SJSA1 (cell line): ENCODE measurements at regions not wholly inside any gene's neighbourhood (a gene's known extent, or its start where the extent isn't known, plus 50 kb on each side); places are given as distances from the start of the nearest gene placed in this dataset.
"Not testable (repeated sequence)": the region's sequence is repeated elsewhere in the genome, so short reads cannot be mapped to it uniquely, and the experiment has no call there.

Experiments used
- DNase-seq, 2 experiments: peaks; one replicate each; pipeline ENCODE4 v3.0.0-alpha.2; 2015 to 2020; ENCODE audit warnings: low spot score in 2 of 2, low read depth in 1 of 2
- H3K27ac ChIP-seq: fragments of 250-450 bp; sonication (Bioruptor Pico); 2 replicates; pipeline ENCODE4 v1.5.1; 2020; ENCODE audit warnings: mild to moderate bottlenecking, moderate library complexity
- H3K27me3 ChIP-seq: fragments of 250-450 bp; sonication (Bioruptor Pico); replicated peaks from 2 replicates; pipeline ENCODE4 v1.5.1; 2020; ENCODE audit warnings: mild to moderate bottlenecking, moderate library complexity
- H3K36me3 ChIP-seq: fragments of 250-450 bp; sonication (Bioruptor Pico); 2 replicates; pipeline ENCODE4 v1.5.1; 2020; ENCODE audit warnings: mild to moderate bottlenecking
- H3K4me1 ChIP-seq: fragments of 250-450 bp; sonication (Bioruptor Pico); replicated peaks from 2 replicates; pipeline ENCODE4 v1.6.1; 2021; ENCODE audit warnings: mild to moderate bottlenecking
- H3K4me3 ChIP-seq: fragments of 250-450 bp; sonication (Bioruptor Pico); 2 replicates; pipeline ENCODE4 v1.5.1; 2020; ENCODE audit warnings: mild to moderate bottlenecking
- H3K9me3 ChIP-seq: fragments of 250-450 bp; sonication (Bioruptor Pico); replicated peaks from 2 replicates; pipeline ENCODE4 v1.5.1; 2020; ENCODE audit warnings: mild to moderate bottlenecking

DNA sequence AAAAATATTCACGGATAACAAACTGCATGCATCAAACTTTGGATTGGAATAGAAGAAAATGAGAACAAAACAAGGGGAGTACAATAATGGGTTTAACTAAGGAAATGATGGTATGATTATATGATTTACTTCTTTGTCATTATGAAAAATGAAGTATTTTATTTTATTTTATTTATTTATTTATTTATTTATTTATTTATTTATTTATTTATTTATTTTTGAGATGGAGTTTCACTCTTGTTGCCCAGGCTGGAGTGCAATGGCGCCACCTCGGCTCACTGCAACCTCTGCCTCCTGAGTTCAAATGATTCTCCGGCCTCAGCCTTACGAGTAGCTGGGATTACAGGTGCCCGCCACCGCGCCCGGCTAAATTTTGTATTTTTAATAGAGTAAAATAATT, 234.1 kb upstream of the SEMA3C start:
- H3K9me3 ChIP-seq, H3K4me1 ChIP-seq, H3K27me3 ChIP-seq, H3K4me3 ChIP-seq, H3K27ac ChIP-seq, H3K36me3 ChIP-seq, DNase-seq: not testable (repeated sequence)

DNA sequence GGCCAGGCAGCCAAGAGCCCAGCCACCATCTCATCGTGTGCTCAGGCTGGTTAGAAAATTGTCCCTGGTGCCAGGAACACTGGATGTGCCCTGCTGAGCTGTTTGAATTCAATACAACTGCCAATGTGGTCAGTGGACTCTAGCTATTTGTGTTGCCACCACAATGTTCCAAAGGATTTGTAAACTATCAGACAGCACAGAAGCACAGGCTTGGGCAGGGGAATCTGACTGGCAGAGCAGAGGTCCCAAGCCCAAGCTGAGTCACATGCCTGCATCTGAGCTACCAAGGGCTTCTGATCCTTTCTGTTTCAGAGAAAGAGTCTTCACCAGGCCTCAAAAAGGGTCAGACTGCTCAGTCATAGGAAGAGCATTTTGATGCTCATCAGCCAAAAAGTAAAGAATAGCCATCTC, 232.1 kb upstream of the SEMA3C start:
- Histone ChIP-seq H3K4me1 (no peaks in the 10 kb centered on the region), H3K9me3 (0 out of 2 replicates have a peak, but pooled peaks cover 2% of the 10 kb centered on the region), H3K36me3 (no peaks in the 10 kb centered on the region), H3K4me3 (no peak overlapping the region), H3K27me3 (no peaks in the 10 kb centered on the region), H3K27ac (no peak overlapping the region)
- DNase-seq = no peak

DNA sequence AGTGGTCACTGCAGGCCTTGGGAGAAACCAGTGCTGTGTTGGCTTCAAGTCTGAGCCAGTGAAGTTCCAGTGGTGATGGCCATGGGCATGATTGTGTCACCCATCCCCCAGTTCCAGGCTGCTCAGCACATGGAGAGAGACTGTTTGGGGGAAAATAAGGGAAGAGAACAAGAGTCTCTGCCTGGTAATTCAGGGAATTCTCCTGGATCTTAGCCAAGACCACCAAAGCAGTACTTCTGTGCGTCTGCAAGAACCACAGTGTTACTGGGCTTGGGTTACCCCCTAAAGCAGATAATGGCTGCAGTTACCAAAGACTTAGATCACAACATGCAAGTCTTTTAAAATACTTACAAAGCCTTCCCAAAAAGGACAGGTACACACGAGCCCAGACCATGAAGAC, 225.0 kb upstream of the SEMA3C start:
- DNase-seq = peak in 1 of 2 experiments; percentile 50
- Histone ChIP-seq H3K27me3 (no peaks in the 10 kb centered on the region), H3K4me1 (peaks cover 9% of the 10 kb centered on the region)

DNA sequence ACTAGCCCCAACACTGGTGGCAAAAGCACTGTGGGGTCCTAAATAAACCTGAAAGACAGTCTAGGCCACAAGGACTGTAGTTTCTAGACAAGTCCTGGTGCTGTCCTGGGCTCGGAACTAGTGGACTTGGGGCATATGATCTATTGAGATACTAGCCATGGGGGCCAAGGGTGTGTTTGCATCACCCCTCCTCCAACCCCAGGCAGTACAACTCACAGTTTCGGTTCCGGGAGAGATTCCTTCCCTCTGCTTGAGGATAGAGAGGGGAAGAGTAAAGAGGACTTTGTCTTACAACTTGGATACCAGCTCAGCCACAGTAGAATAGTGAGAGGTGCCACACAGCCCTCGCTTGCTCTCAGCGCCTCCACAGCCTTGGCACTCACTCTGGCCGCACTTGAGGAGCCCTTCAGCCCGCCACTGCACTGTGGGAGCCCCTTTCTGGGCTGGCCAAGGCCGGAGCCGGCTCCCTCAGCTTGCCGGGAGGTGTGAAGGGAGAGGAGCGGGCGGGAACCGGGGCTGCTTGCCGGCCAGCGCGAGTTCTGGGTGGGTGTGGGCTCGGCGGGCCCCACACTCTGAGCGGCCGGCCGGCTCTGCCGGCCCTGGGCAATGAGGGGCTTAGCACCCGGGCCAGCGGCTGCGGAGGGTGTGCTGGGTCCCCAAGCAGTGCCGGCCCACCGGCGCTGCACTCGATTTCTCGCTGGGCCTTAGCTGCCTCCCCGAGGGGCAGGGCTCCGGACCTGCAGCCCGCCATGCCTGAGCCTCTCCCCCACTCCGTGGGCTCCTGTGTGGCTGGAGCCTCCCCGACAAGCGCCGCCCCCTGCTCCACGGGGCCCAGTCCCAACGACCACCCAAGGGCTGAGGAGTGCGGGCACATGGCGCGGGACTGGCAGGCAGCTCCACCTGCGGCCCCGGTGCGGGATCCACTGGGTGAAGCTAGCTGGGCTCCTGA, 222.7 kb upstream of the SEMA3C start:
- not testable (repeated sequence) for DNase-seq, H3K27ac ChIP-seq, H3K36me3 ChIP-seq, H3K9me3 ChIP-seq, H3K4me3 ChIP-seq, H3K4me1 ChIP-seq, H3K27me3 ChIP-seq

More for the DNA sequence above, 225.0 kb upstream of the SEMA3C start:
- Histone ChIP-seq H3K27ac (no peak overlapping the region), H3K4me3 (no peak overlapping the region), H3K36me3 (no peaks in the 10 kb centered on the region), H3K9me3 (no peaks in the 10 kb centered on the region)

DNA sequence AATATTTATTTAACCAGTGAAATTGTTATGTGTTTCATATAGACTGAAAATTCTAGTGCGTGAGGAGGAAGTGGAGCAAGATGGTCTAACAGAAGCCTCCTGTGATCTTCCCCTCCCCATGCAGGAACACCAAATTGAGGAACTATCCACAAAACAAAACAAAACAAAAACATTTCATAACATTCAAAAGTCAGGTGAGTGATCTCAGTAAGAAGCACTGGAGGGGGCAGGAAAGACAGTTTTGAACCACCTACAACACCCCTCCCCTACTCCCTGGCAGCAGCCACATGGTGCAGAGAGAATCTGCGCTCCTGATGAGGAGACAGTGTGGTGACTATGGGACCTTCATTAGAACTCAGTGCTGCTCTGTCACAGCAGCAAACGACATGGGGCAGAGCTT, 221.9 kb upstream of the SEMA3C start:
- H3K36me3 ChIP-seq = no peaks in the 10 kb centered on the region
- H3K9me3 ChIP-seq = no peaks in the 10 kb centered on the region
- no peaks in the 10 kb centered on the region for H3K27me3 ChIP-seq
- H3K4me1 ChIP-seq = peaks cover 9% of the 10 kb centered on the region
- DNase-seq = no peak
- no peak overlapping the region for H3K27ac ChIP-seq
- no peak overlapping the region for H3K4me3 ChIP-seq

DNA sequence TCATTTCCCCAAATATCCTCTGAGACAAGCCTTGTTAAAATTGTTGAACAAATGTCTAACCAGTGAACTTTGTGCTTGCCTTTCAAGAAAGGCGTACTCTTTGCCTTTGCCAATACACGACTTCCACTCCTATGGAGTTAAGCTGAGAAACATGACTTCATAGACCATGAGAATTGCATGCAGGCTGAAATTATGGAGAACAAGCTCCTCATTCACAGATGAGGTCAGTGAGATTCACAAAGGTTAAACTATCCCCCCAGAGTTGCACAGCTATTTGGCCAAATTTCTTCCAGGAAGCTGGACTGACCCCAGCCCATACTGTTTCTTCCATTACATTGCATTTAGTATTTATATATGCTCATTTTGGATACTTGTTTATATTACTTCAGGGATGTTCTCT, 221.4 kb upstream of the SEMA3C start:
- Histone ChIP-seq H3K9me3 (no peaks in the 10 kb centered on the region), H3K4me1 (peaks cover 9% of the 10 kb centered on the region), H3K27ac (no peak overlapping the region), H3K4me3 (no peak overlapping the region), H3K27me3 (no peaks in the 10 kb centered on the region), H3K36me3 (no peaks in the 10 kb centered on the region)
- DNase-seq = no peak

DNA sequence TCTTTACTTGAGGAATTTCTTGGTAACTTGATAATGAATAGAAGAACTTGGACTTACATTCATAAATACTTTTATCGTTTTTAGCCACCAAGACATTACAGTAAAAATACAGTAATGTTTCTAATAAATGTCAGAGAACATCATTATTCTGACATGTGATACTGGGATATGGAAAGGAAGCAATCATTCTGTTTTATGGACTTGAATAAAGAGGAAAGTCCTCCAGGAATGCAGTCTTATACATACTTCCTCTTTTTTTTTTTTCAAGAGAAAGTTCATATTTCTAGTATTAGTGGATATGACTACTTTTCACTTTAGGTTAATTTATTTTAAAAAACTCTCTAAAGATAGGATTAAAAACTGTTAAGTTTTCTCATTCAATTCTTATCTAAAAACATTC, 220.0 kb upstream of the SEMA3C start:
- H3K9me3 ChIP-seq = no peaks in the 10 kb centered on the region
- no peak overlapping the region for H3K27ac ChIP-seq
- H3K27me3 ChIP-seq = no peaks in the 10 kb centered on the region
- no peak overlapping the region for H3K4me3 ChIP-seq
- no peak for DNase-seq
- H3K4me1 ChIP-seq = peaks cover 5% of the 10 kb centered on the region
- no peaks in the 10 kb centered on the region for H3K36me3 ChIP-seq

DNA sequence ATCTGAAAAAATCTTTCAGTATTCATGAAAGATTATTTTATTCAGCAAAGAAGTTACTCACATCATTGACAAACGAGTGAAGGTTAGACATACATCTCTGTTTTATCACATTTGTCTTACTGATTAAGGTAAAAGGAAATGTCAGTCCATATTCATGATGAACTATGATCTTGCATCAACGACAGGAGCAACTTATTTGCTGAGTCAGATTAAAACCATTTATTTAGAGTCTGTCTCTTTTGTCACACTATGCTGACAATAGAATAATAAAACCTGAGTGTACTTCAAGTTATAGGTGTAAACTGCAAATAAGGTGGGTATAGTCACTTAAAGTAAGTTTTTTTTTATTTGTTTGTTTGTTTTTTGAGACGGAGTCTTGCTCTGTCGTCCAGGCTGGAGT, 216.5 kb upstream of the SEMA3C start:
- Histone ChIP-seq H3K36me3 (no peaks in the 10 kb centered on the region), H3K4me3 (no peak overlapping the region), H3K4me1 (no peaks in the 10 kb centered on the region), H3K9me3 (no peaks in the 10 kb centered on the region), H3K27ac (no peak overlapping the region), H3K27me3 (no peaks in the 10 kb centered on the region)
- no peak for DNase-seq

DNA sequence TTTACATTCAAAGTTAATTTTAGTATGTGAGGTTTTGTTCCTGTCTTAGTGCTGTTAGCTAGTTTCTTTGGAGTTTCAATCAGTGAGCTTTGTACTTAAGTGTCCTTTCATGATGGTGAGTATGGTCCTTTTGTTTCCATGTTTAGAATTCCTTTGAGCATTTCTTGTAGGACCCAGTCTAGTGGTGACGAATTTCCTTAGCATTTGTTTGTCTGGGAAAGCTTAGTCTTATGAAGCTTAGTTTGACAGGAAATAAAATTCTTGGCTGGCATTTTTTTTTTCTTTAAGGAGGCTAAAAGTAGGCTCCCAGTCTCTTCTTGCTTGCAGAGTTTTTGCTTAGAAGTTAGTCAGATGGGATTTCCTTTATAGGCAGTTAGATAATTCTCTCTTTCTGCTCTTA, 209.2 kb upstream of the SEMA3C start:
- Histone ChIP-seq H3K4me3 (no peak overlapping the region), H3K36me3 (no peaks in the 10 kb centered on the region), H3K4me1 (no peaks in the 10 kb centered on the region), H3K27me3 (no peaks in the 10 kb centered on the region), H3K9me3 (no peaks in the 10 kb centered on the region), H3K27ac (no peak overlapping the region; the same call in 1 of the 2 replicates)
- DNase-seq = no peak

DNA sequence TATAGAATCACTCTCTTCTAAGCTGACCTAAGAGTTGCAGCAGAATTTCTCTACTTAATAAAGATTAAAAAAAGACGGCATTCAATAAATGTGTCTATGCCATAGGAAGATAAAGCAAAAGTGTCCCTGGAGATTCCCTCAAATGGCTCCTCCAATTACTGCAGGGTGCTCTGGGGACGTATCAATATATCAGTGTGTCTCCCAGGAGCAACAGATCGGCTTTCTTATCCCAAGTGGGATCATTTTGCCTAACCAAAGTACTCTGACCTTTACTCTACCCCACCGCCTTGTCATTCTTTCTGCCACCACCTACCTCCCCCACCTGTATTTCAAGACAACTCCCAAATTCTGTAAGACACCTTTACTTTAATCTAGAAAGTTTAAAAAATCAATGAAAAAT, 202.0 kb upstream of the SEMA3C start:
- Histone ChIP-seq H3K36me3 (no peaks in the 10 kb centered on the region), H3K9me3 (no peaks in the 10 kb centered on the region), H3K4me1 (no peaks in the 10 kb centered on the region; the same call in 1 of the 2 replicates), H3K27ac (no peak overlapping the region), H3K27me3 (no peaks in the 10 kb centered on the region), H3K4me3 (no peak overlapping the region)
- no peak for DNase-seq

DNA sequence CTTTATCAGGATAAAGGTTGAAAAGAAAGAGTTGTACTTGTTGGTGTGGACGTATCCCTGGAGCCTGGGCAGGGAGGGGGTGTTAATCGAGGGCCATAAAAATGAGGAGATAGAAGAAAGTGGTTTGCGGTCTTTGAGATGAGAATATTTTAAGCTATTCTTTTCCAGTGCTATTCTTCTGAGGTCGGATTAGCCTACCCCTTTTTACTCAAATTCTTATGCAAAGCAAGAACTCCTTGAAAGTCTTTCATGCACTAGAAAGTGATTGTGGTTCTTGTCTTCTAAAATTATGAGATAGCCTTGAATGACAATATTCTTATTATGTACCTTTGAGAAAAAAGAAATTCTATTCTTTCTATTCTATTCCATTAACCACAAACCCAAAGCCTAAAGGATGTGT, 201.3 kb upstream of the SEMA3C start:
- Histone ChIP-seq H3K36me3 (no peaks in the 10 kb centered on the region), H3K4me3 (no peak overlapping the region), H3K27me3 (no peaks in the 10 kb centered on the region), H3K4me1 (no peaks in the 10 kb centered on the region; the same call in 1 of the 2 replicates), H3K27ac (no peak overlapping the region), H3K9me3 (no peaks in the 10 kb centered on the region)
- DNase-seq = no peak

DNA sequence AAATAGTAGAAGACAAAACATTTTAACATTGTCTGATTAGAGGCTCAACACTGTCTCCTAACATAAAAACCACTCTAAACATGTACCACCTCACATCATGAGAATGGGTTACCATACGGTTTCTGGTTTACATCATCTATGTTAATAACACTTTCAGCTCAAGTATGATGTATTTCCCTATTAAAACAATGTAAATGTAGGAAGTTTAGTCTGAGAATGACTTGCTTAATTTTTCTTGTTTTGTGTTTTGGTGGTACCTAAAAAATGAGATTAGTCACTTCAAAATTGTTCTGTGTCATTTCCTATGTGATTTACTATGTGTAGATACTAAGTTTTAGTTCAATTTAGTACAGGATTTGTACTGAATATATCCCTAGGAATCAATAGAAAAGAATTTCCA, 195.8 kb upstream of the SEMA3C start:
- Histone ChIP-seq H3K4me1 (peaks cover 22% of the 10 kb centered on the region), H3K36me3 (no peaks in the 10 kb centered on the region), H3K27ac (no peak overlapping the region), H3K4me3 (no peak overlapping the region), H3K9me3 (no peaks in the 10 kb centered on the region), H3K27me3 (no peaks in the 10 kb centered on the region)
- no peak for DNase-seq

DNA sequence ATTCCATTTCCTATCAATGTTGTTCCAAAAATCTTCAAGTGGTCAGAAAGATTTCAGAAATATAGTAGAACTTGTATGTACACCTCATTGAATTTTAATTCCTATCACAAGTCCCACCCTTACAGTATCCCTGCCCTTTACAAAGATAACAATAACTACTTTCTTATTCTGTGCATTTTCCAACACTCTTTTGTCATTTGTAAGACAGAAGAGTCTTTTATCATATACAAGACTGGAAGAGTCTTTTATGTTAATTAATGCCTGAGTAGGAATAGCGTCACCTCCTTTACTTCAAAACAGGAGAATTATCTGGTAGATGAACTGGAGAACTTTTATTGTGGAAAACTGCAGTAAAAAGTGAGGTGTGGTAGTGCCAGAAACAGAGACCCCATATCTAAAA, 193.9 kb upstream of the SEMA3C start:
- no peak overlapping the region for H3K27ac ChIP-seq
- H3K27me3 ChIP-seq = no peaks in the 10 kb centered on the region
- H3K4me3 ChIP-seq = no peak overlapping the region

DNA sequence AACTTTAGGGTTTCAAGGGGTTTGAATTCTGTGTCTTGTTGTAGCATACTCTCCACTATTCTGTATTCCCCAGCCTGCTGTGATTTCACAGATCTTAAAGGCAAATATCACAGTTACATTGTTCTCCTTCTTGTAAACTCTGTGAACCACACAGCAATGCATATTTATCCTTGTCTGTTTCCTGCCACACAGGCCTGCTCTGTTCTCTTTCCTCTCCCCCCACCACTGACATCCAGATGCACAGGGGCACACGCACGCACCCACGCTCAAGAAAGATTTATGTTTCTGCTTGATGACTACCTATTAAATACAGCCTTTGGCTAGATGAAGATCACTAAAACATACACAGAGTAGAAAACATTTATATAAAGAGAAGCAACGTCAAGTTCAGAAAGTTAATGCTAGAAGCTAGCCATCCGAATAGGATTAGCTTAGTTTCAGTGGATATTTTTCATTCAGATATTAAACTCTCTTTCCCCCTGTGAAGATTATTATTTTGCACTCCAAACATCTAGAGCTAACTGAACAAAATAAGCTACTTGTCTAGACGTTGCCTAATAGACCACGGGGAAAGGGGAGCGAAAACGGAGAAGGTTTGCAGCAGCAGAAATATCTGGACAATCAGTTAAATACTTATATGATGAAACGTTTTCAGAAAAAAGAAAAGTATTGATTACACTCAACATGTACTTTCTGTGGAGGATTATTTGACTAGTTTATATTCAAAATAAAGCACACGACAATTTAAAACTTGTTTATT, 193.1 kb upstream of the SEMA3C start:
- no peak overlapping the region for H3K4me3 ChIP-seq
- H3K9me3 ChIP-seq = no peaks in the 10 kb centered on the region
- peaks cover 22% of the 10 kb centered on the region for H3K4me1 ChIP-seq
- peak overlapping the region; percentile 85 for H3K27ac ChIP-seq
- no peaks in the 10 kb centered on the region for H3K27me3 ChIP-seq
- no peaks in the 10 kb centered on the region for H3K36me3 ChIP-seq
- peak; percentile 51 to 67 for DNase-seq

More for the DNA sequence above, 193.9 kb upstream of the SEMA3C start:
- H3K9me3 ChIP-seq = no peaks in the 10 kb centered on the region
- no peak for DNase-seq
- H3K4me1 ChIP-seq = peaks cover 22% of the 10 kb centered on the region
- no peaks in the 10 kb centered on the region for H3K36me3 ChIP-seq
